Body of pancreas (tissue), 4 donors: ENCODE measurements at regions not wholly inside any gene's neighbourhood (a gene's known extent, or its start where the extent isn't known, plus 50 kb on each side); places are given as distances from the start of the nearest gene placed in this dataset.

Source experiments
- CTCF ChIP-seq, 7 experiments: fragments of 450-650 bp in 4 of 7; fragments of 200-600 bp in 3 of 7; sonication (generic) in 3 of 7; IDR thresholded peaks; one replicate each; pipeline ENCODE4 v1.5.1; 2016 to 2019; ENCODE audit warnings: antibody characterized with exemption in 7 of 7
- POLR2A ChIP-seq, 3 donors: fragments of 450-650 bp; IDR thresholded peaks; one replicate each; pipeline ENCODE4 v1.6.1; 2016; ENCODE audit warnings: antibody characterized with exemption in 3 of 3, mild to moderate bottlenecking in 2 of 3

- no peak for TF ChIP-seq CTCF (IDR thresholded peaks at IDR 0.05)
- no peak for TF ChIP-seq POLR2A (IDR thresholded peaks at IDR 0.05)
These were observed 361.4 kb upstream of the POU5F2 start for GRCh38 chr5:94102849-94103248.
